Activated CD4-positive, alpha-beta T cell treated with anti-CD3 and anti-CD28 coated beads, Interleukin-2, amount 50 U/mL, for 16 hours (primary cell): ENCODE measurements at regions not wholly inside any gene's neighbourhood (a gene's known extent, or its start where the extent isn't known, plus 50 kb on each side); places are given as distances from the start of the nearest gene placed in this dataset.

Experiments
- DNase-seq: peaks from one replicate; pipeline ENCODE4 v3.0.0-alpha.2; 2020

DNA sequence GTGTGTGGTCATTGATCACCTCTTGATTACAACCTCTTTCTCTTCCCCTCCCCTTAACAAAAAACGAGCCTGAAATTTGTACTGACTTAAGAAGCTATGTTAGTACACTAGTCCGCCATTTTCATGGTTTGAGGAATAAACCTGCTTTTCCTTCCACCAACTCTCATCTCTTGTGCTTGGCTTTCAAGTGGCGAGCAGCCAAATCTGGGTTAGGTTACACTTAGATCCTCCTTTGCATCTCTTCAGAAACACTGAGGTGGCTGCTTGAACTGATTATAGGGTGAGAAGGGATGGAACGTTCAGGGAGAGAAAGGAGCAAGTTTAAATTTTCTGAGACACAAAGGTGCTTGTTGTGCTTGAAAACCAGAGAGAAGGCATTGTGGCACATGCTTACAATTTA is 2171.4 kb downstream of the LRRC4C start:
- no peak for DNase-seq

DNA sequence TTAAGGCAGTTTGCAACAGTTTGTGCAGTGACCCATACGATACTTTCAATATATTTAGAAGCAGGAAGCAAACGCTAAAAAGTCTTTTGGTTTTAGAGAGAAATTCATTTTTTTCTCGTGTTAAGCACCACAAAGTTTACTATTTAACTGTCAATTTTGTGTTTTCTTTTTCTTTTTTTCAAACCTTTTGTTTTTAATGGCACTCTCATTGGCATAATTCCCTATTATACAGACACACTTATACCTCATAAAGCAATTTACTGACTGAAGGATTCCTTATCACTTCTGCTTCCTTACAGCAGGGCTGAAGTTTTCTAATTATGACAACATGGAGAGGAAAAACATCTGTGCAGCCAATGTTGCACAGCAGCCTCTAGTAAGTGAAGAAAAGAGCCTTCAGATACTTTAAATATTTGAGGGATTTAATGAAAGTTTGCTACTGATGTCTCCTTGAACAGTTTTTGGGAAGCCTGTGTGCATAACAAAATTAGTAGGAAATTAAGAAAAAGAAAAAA is 2191.2 kb downstream of the LRRC4C start:
- DNase-seq, result no peak

DNA sequence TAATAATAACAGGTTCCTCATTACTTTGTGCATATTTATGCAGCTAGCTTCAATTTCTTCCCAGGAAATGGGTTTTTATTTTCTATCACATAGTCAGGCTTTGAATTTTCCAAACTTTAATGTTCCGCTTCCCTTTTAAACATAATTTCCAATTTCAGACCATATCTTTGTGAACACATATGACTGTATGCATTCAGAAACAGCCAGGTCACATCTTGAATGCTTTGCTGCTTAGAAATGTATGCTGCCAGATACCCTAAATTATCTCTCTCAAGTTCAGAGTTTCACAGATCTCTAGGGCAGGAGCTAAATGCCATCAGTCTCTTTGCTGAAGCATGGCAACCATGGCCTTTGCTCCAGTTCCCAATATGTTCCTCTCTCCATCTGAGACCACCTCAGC is 2203.8 kb downstream of the LRRC4C start:
- no peak for DNase-seq

DNA sequence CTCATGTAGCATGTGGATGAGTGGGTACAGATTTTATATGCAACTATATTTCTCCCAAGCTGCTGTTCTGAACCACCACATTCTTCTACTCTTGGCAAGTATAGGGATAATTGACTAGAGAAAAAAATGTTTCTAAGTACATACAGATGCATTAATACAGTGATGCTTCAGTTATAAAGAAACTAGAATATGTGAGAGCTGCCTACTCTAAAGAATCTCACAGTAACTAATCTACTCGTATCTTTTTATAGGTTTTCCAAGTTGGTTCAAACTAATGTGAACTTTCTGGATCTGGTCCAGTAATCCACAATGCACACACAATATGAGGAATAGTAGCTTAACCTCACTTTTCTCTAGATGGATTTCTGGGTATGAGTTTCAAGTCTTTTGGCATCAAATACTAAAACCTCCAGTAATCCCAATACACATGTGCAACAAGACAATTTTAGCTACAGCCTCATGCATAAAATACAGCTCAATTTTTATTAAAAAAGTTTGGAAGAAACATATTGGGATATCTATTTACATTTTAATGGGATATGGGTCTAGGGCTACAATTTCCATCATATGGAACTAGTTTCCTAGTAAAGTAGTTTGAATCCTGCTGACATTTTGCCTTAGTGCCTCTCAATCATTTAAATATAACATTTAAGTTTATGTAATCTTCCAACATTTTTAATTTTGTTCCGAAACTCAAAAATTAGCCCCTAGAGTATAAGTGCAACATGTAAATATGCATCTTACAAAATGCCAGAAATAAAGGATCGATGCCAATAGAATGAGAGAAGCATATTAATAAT is 2209.7 kb downstream of the LRRC4C start:
- no peak for DNase-seq

DNA sequence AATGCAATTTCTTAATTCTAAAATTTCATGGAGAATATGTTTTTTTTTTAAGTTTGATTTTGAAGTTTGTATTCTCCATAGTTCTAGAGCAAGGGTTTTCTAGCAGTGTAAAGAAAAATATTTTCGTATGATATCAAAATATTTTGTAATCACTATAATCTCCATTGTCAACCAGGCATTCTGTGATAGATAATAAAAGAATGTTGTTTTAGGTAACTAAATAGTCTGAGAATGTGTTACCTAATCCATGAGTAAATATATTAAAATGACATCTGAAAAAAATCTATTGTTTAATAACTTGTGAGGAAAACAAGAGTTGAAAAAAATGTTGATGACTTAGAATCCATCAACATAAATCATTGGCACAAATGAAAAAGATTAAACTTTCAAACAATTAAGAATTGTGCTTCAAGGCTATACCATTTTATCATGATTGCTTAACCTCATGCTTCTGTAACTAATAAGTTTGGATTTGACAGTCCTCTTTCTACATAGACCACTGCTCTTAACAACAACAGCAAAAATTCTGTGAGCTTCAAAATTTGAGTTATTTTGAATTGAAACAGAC is 2211.8 kb downstream of the LRRC4C start:
- no peak for DNase-seq

DNA sequence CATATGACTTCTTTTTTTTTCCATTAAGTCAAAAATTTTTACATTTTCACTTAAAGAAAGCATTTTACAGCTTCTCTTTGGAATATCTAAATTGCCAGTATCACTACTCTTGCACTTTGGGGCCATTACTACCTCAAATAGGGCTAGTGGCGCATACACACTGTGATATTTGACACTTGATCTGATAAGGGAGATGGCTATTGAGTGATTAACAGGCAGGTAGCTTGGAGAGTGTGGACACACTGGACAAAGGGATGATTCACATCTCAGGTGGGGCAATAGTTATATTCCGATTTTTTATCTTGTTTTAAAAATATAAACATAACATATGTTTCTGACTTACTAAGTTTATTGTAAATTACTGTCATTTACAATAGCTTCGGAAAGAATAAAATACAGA is 2219.9 kb downstream of the LRRC4C start:
- no peak for DNase-seq

DNA sequence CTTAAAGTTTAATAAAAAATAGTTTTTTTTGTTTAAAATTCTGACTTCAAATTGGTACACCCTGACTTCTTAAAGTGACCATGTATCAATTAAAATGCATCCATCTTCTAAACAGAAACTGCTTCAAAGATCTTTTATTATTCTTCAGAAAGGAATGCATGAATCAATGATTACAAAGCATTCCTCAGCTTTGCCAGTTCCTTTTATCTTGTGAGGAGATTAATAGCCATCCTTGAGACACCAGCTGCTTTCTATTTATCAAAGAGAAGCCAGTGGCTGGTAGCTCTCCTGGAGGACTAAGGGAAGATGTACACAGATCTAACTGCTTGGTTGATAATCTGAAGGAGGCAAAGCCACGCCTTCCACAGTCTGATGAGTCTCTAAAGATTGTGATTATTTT is 2222.5 kb downstream of the LRRC4C start:
- DNase-seq, result no peak

DNA sequence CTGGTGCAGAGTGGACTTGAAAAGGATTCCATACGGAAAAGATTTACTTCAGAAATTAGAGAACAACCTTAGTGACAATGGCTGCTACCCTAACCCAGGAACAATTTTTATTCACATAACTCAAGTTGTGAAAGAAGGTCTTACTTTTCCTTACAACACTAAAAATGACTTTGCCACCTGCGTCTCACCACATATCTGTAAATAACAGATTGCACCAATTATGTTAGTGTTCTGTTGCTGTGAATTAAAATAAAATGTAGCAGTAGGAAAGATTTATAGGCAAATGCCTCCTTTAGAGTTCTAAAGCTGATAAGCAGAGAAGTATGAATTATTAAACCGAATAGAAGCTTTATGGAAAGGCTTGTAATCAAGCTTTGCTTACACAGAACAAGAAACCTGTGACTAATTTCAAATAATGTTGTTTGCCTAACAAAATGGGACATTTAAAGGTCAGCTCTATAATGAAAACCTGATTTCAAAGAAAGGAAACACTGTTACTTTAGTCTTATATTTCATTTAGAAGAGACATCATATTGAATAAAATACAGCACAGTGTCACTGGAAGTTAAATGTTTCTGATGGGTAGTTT is 2237.8 kb downstream of the LRRC4C start:
- DNase-seq, result no peak

DNA sequence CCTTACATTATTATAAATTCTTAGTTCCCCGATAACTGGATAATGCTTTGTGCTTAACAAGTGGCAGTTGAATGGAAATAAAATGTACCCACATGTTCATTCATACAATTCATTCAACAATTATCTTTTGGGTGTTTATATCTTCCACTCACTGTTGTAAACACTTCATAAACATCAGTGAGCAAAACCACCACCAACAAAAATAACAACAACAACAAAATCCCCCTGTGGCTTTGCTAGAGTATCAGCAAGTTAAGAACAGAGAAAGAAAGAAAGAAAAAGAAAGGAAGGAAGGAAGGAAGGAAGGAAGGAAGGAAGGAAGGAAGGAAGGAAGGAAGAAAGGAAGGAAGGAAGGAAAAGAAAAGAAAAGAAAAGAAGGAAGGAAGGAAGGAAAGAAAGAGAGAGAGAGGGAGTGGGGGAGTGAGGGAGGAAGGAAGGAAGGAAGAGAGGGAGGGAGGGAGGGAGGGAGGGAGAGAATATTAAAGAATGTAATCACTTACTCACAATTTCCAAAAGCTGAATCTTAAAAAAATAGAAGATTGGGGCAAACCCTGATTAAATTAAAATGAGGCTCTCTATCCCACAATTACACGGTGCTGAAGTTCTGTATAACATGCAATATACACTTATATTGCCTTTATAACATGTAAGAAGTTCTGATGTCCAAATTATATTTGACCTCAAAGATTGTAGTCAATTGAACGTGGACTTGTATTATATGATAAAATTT is 2238.8 kb downstream of the LRRC4C start:
- DNase-seq, result no peak

DNA sequence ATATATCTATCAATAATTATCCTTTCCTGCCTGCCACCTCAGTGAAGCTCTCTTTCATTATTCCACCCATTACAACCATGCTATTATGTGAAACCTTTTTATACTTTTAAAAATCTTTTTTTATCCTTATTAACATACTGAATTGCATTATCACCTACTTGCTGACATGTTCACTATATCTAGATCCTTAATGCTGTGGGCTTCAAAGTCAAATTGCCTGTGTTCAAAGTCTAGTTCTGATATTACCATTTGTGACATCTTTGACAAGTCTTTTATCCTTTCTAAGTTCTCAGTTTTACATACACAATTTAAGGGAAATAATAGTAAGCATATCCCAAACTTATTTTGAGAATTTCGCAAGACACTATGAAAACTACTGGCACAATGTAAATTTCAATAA is 2239.4 kb downstream of the LRRC4C start:
- DNase-seq, result no peak

DNA sequence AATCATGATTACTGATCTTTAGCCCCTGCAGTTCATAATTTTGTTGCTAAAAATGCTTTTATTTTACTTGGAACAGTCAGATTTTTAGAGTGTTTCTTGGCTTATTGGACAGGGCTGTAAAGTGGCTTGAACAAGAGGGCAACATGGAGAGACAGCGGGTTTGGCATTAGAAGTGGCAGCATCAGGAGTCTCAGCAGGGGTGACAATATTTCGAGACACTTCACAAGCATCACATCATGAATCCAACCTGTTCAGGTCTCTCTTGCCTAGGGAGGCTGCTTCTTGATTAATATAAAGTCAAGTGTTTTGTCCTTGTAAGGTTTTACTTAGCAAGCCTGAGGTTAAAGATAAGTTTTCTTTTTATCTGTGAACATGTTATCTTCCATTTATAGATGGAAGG is 2249.5 kb downstream of the LRRC4C start:
- DNase-seq, result no peak

DNA sequence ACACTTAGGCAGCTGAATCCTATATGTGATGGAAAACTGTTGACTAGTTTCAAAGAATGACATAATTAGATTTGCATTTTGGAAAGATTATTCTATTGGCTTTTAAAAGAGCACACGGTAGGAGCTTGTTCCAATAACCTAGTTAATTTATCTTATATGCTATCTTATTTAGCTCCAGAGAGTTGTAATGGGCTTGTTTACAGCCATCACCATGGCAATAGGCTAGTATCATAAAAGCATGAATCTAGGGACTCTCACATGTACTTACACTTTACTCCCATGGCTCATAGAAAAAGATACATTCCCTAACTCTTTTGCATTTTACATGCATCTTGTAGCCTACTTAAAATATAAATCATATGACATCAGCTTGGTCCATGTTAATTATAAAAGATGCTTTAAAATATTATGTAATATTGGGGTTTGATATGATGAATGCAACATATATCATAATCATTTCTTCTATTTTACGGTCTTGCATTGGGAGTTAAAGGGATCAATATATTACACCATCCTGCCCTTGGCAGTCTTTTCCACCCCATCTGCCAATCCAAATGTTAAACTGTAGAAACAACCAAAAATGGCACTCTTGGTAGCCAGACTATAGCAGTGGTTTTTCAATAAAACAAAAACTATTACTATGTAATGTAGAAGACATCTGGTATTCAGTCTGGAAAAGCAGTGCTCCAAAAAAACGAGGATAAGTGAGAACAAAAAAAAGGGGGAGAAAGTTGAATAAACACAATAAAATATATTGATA is 2254.0 kb downstream of the LRRC4C start:
- DNase-seq, result no peak

DNA sequence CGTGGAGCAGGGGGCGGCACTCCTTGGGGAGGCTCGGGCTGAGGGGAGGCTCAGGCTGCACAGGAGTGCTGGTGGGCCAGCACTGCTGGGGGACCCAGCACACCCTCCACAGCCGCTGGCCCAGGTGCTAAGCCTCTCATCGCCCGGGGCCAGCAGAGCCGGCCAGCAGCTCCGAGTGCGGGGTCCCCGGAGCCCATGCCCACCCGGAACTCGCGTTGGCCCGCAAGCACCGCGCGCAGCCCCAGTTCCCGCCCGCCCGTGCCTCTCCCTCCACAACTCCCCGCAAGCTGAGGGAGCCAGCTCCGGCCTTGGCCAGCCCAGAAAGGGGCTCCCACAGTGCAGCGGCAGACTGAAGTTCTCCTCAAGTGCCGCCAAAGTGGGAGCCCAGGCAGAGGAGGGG is 2266.8 kb downstream of the LRRC4C start:
- no peak for DNase-seq

DNA sequence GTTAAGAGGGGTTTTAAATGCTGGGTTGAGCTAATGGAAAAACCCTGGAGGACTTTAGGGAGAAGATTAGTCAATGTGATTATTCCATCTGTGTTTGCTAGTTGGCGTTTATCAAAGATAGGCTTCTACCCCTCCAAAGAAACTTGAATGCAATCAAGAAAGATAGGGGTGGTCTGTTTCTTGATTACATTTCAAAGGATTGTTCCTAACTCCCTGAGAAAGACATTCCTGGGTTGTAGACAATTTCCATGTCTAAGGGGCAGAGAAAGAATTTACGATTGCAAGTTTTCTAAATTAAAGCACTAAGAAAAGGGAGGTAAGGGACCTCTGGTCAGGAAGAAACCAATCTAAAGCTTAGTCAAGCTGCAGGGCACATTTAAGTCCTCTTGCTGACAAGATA is 2268.7 kb downstream of the LRRC4C start:
- no peak for DNase-seq

DNA sequence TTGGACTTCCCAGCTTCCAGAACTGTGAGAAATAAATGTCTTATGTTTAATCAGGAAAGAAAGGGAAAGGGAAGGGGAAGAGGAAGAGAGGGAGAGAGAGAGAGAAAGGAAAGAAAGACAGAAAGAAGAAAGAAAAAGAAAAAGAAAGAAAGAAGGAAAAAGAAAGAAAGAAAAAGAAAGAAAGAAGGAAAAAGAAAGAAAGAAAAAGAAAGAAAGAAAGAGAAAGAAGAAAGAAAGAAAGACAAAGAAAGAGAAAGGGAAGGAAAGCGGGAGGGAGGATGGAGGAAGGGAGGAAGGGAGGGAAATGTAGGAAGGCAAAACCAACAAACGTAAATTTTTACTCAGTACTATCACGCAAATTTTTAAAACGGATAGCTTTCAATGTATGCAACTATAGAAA is 2281.8 kb downstream of the LRRC4C start:
- DNase-seq, result no peak

DNA sequence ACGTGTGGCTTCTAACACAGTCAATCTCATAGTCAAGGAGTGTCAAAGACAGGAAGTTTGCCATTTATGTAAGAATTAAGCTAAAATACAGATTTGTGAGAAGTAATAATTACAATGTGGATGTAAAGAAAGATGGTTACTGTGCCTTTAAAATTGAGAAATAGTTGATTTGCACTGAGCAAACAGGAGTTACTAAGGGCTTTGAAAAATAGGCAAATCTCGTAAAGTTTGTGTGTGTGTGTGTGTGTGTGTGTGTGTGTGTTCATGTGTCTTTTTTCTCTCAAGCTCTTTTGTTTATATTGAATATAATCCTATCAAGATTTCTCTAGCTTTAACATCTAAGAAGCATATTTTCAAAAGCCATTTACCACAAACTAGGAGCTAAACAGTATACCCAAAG is 2284.5 kb downstream of the LRRC4C start:
- no peak for DNase-seq

DNA sequence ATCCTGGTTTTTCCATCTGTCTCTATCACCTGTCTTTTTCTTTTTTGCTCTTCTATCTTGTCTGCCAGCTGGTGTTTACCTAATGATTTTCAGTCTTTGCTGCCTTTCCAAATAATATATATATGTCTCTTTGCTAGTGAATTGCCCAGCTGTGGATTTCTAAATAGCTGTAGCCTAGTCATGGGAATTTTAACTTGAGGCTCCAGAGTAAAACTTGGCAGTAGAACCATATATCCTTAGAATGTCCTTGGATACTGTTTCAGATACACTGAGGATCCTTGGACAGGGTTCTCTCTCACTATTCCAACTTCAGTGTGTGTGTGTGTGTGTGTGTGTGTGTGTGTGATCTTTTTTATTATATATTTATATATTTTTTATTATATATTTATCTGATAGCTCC is 2285.3 kb downstream of the LRRC4C start:
- DNase-seq, result no peak

DNA sequence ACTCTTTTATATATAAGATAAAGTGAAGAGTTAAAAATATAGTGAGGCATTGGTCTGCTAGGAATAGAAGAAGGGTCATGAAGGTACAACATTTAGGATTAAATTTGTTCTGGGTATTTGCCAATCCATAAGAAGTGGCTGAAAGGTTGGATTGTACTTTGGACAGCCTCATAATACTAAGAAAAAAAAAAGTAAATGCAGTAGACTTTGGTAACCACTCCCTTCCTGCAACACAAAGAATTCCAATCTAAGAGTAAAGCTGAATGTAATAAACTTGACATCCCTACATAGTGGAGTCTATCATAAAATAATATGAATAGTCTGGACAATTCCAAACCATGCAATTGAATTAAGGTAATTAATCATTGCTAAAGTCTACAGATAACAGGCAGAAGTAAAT is 2294.4 kb downstream of the LRRC4C start:
- no peak for DNase-seq

DNA sequence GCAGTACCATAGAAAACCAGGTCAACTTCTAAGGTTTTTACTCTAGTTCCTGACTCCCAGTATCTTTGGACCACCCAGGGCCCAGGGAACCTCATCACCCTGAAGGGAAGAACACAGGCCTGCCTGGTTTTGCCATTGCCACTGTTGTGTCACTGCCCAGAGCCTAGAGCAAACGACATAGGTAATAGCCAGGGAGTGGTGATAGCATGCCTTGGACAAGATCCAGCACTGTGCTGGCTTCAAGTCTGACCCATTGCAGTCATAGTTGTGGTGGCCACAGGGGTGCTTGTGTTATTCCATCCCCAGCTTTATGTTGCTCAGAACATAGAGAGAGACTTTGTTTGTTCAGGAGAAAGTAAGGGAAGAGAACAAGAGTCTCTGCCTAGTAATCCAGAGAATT is 2310.2 kb downstream of the LRRC4C start:
- no peak for DNase-seq

DNA sequence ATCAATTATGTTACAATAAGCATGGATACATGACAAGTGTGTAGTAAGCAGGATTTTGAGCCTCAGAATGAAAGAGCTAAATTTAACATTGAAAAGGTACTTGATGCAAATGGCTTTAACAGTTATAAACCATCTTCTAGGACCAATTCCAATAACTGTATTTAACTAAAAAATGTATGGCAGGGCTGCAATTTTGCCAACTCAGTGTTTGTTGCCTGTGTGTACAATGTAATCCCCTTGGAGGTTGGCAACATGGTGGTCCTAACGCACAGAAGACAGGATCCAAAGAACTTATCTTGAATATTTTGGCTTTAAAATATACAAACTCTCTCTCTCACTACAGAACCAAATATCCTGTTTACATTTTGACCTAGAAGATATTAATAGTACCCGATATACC is 2314.1 kb downstream of the LRRC4C start:
- no peak for DNase-seq

DNA sequence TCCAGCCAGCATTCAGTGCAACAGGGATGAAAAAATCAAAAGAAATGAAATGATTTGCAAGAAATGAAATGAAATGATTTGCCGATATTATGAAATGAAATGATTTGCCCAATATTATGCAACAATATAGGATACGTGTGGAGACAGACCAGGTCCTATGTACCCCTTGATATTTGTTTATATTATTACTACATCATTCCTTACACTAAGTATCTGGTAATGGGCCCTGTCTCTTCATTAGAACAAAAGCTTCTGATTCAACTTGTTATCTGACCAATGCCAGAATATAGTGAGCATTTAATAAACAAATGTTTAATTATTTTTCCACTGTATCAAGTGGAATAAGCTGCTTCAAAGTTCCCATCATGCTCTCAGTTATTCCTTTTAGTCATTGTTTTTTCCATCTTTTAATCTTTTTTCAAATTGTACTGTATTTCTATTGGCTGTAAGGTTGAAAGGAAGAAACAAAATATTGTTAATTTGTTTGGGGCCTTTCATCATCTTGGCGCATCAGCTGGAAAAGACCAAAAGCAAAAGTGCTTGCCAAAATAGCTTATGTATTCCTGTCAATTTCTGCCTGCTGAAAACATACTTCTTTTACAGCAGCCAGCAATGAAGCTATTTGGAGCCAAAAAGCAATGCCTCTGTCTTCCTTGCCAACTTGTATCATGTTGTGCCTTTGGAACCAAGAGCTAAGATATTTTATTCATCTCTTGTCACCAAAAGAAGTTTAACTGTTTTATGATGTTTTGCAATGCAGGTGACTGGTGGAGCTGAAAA is 2314.9 kb downstream of the LRRC4C start:
- no peak for DNase-seq

DNA sequence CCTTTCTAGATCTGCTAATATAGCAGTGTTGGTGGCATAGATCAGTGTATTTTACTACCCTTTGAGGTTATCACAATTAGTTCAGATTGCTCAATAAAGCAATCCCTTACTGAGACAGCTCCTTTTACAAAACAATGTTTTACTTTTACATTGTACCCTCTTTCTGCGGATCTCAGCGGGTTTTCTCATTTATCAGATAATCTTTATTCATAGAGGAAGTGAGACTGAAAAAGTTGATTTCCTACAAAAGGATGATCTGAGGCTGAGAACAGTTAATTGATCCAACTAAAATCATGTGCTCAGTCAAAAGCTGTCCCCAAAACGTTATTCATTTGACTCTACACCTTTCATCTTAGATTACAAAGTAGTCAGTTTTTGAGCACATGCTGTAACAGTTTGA is 2319.9 kb downstream of the LRRC4C start:
- no peak for DNase-seq
